Activated naive CD4-positive, alpha-beta T cell treated with anti-CD3 and anti-CD28 coated beads, Interleukin-2, amount 10 ng/mL, durations not matched to agents 7 days and 5 days (primary cell): ENCODE measurements at regions not wholly inside any gene's neighbourhood (a gene's known extent, or its start where the extent isn't known, plus 50 kb on each side); places are given as distances from the start of the nearest gene placed in this dataset.

Experiments
- CTCF ChIA-PET: fragments of 350-600 bp; sonication (Branson Sonifier 250); formaldehyde crosslinking; loops from one replicate; lab custom pipeline; 2021; ENCODE audit warnings: antibody characterized with exemption; lab: Charles Lee
- DNase-seq: peaks from one replicate; pipeline ENCODE4 v3.0.0-alpha.2; 2020
- H3K27ac Mint-ChIP-seq: one replicate; pipeline ENCODE4 v1.8.0; 2021; ENCODE audit warnings: mild to moderate bottlenecking, moderate library complexity, mixed read lengths
- H3K27me3 Mint-ChIP-seq: one replicate; pipeline ENCODE4 v1.8.0; 2021; ENCODE audit warnings: mild to moderate bottlenecking, mixed read lengths
- H3K36me3 Mint-ChIP-seq: one replicate; pipeline ENCODE4 v1.8.0; 2021; ENCODE audit warnings: mixed read lengths
- H3K4me1 Mint-ChIP-seq: one replicate; pipeline ENCODE4 v1.8.0; 2021; ENCODE audit warnings: mixed read lengths
- H3K4me3 Mint-ChIP-seq: one replicate; pipeline ENCODE4 v1.8.0; 2021; ENCODE audit warnings: mild to moderate bottlenecking, moderate library complexity, mixed read lengths
- H3K9me3 Mint-ChIP-seq: one replicate; pipeline ENCODE4 v1.8.0; 2021; ENCODE audit warnings: mixed read lengths

- no peaks in the 10 kb centered on the region for H3K9me3 Mint-ChIP-seq
- H3K4me3 Mint-ChIP-seq, result no peak overlapping the region
- no peaks in the 10 kb centered on the region for H3K4me1 Mint-ChIP-seq
- CTCF ChIA-PET, result no interaction called here
- no peak overlapping the region for H3K27ac Mint-ChIP-seq
- no peak for DNase-seq
- H3K27me3 Mint-ChIP-seq, result no peaks in the 10 kb centered on the region
- H3K36me3 Mint-ChIP-seq, result no peaks in the 10 kb centered on the region
Observed at GRCh38 chr5:145347026-145347616, 488.0 kb downstream of the PRELID2 start.

GRCh38 chr5:145345511-145346287, 489.4 kb downstream of the PRELID2 start:
- Mint-ChIP-seq H3K9me3 (no peaks in the 10 kb centered on the region), H3K4me1 (no peaks in the 10 kb centered on the region), H3K36me3 (no peaks in the 10 kb centered on the region), H3K4me3 (no peak overlapping the region), H3K27ac (no peak overlapping the region), H3K27me3 (no peaks in the 10 kb centered on the region)
- CTCF ChIA-PET, result no interaction called here
- DNase-seq, result no peak

- no peaks in the 10 kb centered on the region for H3K36me3 Mint-ChIP-seq
- no peak overlapping the region for H3K4me3 Mint-ChIP-seq
- no peak for DNase-seq
- CTCF ChIA-PET, result no interaction called here
- H3K9me3 Mint-ChIP-seq, result peaks cover 3% of the 10 kb centered on the region
- no peaks in the 10 kb centered on the region for H3K27me3 Mint-ChIP-seq
- H3K27ac Mint-ChIP-seq, result no peak overlapping the region
- H3K4me1 Mint-ChIP-seq, result no peaks in the 10 kb centered on the region
Observed at GRCh38 chr5:145341842-145342241, 493.3 kb downstream of the PRELID2 start.

GRCh38 chr5:145340099-145340498, 495.0 kb downstream of the PRELID2 start:
- Mint-ChIP-seq H3K4me3 (no peak overlapping the region), H3K9me3 (peaks cover 3% of the 10 kb centered on the region), H3K27me3 (no peaks in the 10 kb centered on the region), H3K36me3 (no peaks in the 10 kb centered on the region), H3K4me1 (no peaks in the 10 kb centered on the region), H3K27ac (no peak overlapping the region)
- DNase-seq, result no peak
- CTCF ChIA-PET, result no interaction called here

GRCh38 chr5:145324767-145325479, 510.2 kb downstream of the PRELID2 start:
- CTCF ChIA-PET, result no interaction called here
- Mint-ChIP-seq H3K9me3 (peaks cover 22% of the 10 kb centered on the region), H3K4me3 (no peak overlapping the region), H3K4me1 (no peaks in the 10 kb centered on the region), H3K27ac (no peak overlapping the region), H3K36me3 (no peaks in the 10 kb centered on the region), H3K27me3 (no peaks in the 10 kb centered on the region)
- DNase-seq, result no peak

- Mint-ChIP-seq H3K36me3 (no peaks in the 10 kb centered on the region), H3K4me1 (no peaks in the 10 kb centered on the region), H3K27ac (no peak overlapping the region), H3K9me3 (peaks cover 17% of the 10 kb centered on the region), H3K27me3 (no peaks in the 10 kb centered on the region), H3K4me3 (no peak overlapping the region)
- CTCF ChIA-PET, result no interaction called here
- DNase-seq, result no peak
Observed at GRCh38 chr5:145324101-145324500, 511.0 kb downstream of the PRELID2 start.

- Mint-ChIP-seq H3K27ac (no peak overlapping the region), H3K4me3 (no peak overlapping the region), H3K36me3 (no peaks in the 10 kb centered on the region), H3K9me3 (peaks cover 8% of the 10 kb centered on the region), H3K27me3 (no peaks in the 10 kb centered on the region), H3K4me1 (no peaks in the 10 kb centered on the region)
- no peak for DNase-seq
- CTCF ChIA-PET, result no interaction called here
Observed at GRCh38 chr5:145316282-145316681, 518.9 kb downstream of the PRELID2 start.

GRCh38 chr5:145307866-145308382, 527.2 kb downstream of the PRELID2 start:
- CTCF ChIA-PET, result no interaction called here
- H3K4me1 Mint-ChIP-seq, result no peaks in the 10 kb centered on the region
- no peak for DNase-seq
- no peak overlapping the region for H3K4me3 Mint-ChIP-seq
- H3K9me3 Mint-ChIP-seq, result peaks cover 19% of the 10 kb centered on the region
- no peak overlapping the region for H3K27ac Mint-ChIP-seq
- H3K27me3 Mint-ChIP-seq, result no peaks in the 10 kb centered on the region
- no peaks in the 10 kb centered on the region for H3K36me3 Mint-ChIP-seq

- H3K4me3 Mint-ChIP-seq, result no peak overlapping the region
- CTCF ChIA-PET, result no interaction called here
- DNase-seq, result no peak
- H3K36me3 Mint-ChIP-seq, result no peaks in the 10 kb centered on the region
- no peaks in the 10 kb centered on the region for H3K27me3 Mint-ChIP-seq
- no peaks in the 10 kb centered on the region for H3K9me3 Mint-ChIP-seq
- H3K27ac Mint-ChIP-seq, result no peak overlapping the region
- H3K4me1 Mint-ChIP-seq, result no peaks in the 10 kb centered on the region
Observed at GRCh38 chr5:145295236-145295835, 539.8 kb downstream of the PRELID2 start.

GRCh38 chr5:145294331-145294730, 540.8 kb downstream of the PRELID2 start:
- Mint-ChIP-seq H3K27me3 (no peaks in the 10 kb centered on the region), H3K4me1 (no peaks in the 10 kb centered on the region), H3K4me3 (no peak overlapping the region), H3K9me3 (no peaks in the 10 kb centered on the region), H3K36me3 (no peaks in the 10 kb centered on the region), H3K27ac (no peak overlapping the region)
- CTCF ChIA-PET, result interaction anchor here (0.6 kb wide), 1 partner anchor 581 kb away, joined by 5 read pairs; no protein-coding TSS in a partner anchor
- no peak for DNase-seq

GRCh38 chr5:145293716-145294115, 541.4 kb downstream of the PRELID2 start:
- no peak overlapping the region for H3K4me3 Mint-ChIP-seq
- no peaks in the 10 kb centered on the region for H3K9me3 Mint-ChIP-seq
- H3K36me3 Mint-ChIP-seq, result no peaks in the 10 kb centered on the region
- H3K4me1 Mint-ChIP-seq, result no peaks in the 10 kb centered on the region
- H3K27me3 Mint-ChIP-seq, result no peaks in the 10 kb centered on the region
- CTCF ChIA-PET, result interaction anchor here (0.6 kb wide), 1 partner anchor 581 kb away, joined by 5 read pairs; no protein-coding TSS in a partner anchor
- DNase-seq, result no peak
- no peak overlapping the region for H3K27ac Mint-ChIP-seq

GRCh38 chr5:145292278-145292677, 542.9 kb downstream of the PRELID2 start:
- no peaks in the 10 kb centered on the region for H3K4me1 Mint-ChIP-seq
- no peaks in the 10 kb centered on the region for H3K27me3 Mint-ChIP-seq
- no peaks in the 10 kb centered on the region for H3K36me3 Mint-ChIP-seq

GRCh38 chr5:145283141-145283810, 551.9 kb downstream of the PRELID2 start:
- no peaks in the 10 kb centered on the region for H3K27me3 Mint-ChIP-seq
- H3K4me1 Mint-ChIP-seq, result no peaks in the 10 kb centered on the region
- H3K4me3 Mint-ChIP-seq, result no peak overlapping the region
- CTCF ChIA-PET, result no interaction called here
- peaks cover 3% of the 10 kb centered on the region for H3K9me3 Mint-ChIP-seq
- no peak for DNase-seq
- H3K36me3 Mint-ChIP-seq, result no peaks in the 10 kb centered on the region
- H3K27ac Mint-ChIP-seq, result no peak overlapping the region

More at GRCh38 chr5:145292278-145292677, 542.9 kb downstream of the PRELID2 start:
- DNase-seq, result no peak
- Mint-ChIP-seq H3K27ac (no peak overlapping the region), H3K4me3 (no peak overlapping the region), H3K9me3 (no peaks in the 10 kb centered on the region)
- CTCF ChIA-PET, result no interaction called here

GRCh38 chr5:145280806-145281205, 554.3 kb downstream of the PRELID2 start:
- no peaks in the 10 kb centered on the region for H3K4me1 Mint-ChIP-seq
- H3K36me3 Mint-ChIP-seq, result no peaks in the 10 kb centered on the region
- H3K9me3 Mint-ChIP-seq, result peaks cover 3% of the 10 kb centered on the region

More at GRCh38 chr5:145280806-145281205, 554.3 kb downstream of the PRELID2 start:
- no peak for DNase-seq
- Mint-ChIP-seq H3K27ac (no peak overlapping the region), H3K27me3 (no peaks in the 10 kb centered on the region), H3K4me3 (no peak overlapping the region)
- CTCF ChIA-PET, result no interaction called here
